PFSK-1 (cell line): ENCODE measurements at regions not wholly inside any gene's neighbourhood (a gene's known extent, or its start where the extent isn't known, plus 50 kb on each side); places are given as distances from the start of the nearest gene placed in this dataset.

Source experiments
- FOXP2 ChIP-seq: optimal IDR thresholded peaks from 2 replicates; pipeline ENCODE3; 2011; ENCODE audit warnings: borderline replicate concordance, control low read depth, inconsistent platforms; ENCODE audit not compliant: insufficient read depth; ENCODE audit errors: extremely low read length, extremely low read depth
- POLR2AphosphoS5 ChIP-seq: IDR thresholded peaks from 2 replicates; pipeline ENCODE4 v1.6.1; 2012; ENCODE audit warnings: low read depth, mild to moderate bottlenecking, control low read depth, low read length, moderate library complexity
- SIN3A ChIP-seq: IDR thresholded peaks from 2 replicates; pipeline ENCODE4 v1.6.1; 2012; ENCODE audit warnings: mild to moderate bottlenecking, low read length, moderate library complexity, borderline replicate concordance; ENCODE audit not compliant: insufficient read depth
- TAF1 ChIP-seq: IDR thresholded peaks from 2 replicates; pipeline ENCODE4 v1.6.1; 2012; ENCODE audit warnings: low read length, control low read depth, borderline replicate concordance; ENCODE audit not compliant: insufficient read depth
- TF ChIP-seq, protein P1 (sequence below), 2 experiments: IDR thresholded peaks; 2 replicates each; pipeline versions ENCODE4 v1.6.1 to v1.8.0; 2011 to 2012; ENCODE audit warnings: low read depth in 2 of 2, low read length in 2 of 2, control low read depth in 1 of 2, inconsistent platforms in 1 of 2, mild to moderate bottlenecking in 1 of 2, moderate library complexity in 1 of 2; ENCODE audit not compliant: insufficient read depth in 1 of 2

DNA sequence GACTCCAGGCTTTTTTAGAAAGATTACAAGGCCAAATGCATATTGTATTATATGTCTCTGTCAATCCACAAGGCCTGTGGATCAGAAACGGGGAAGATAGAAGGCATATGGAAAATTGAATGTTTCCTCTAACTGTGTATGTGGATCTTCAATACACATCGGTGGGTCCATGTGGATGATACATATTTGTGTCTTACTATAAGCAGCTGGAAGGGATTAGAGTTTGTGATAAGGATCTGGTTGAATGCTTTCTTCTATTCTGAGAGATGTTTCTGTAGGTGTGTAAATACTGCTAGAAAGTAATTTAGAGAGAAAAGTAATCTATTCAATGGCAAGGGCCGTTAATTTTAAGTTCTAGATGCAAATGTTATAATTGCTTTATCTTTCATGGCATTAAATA lies 137.8 kb upstream of the AKR1E2 start:
- no peak for TF ChIP-seq TAF1
- TF ChIP-seq, protein P1, sequence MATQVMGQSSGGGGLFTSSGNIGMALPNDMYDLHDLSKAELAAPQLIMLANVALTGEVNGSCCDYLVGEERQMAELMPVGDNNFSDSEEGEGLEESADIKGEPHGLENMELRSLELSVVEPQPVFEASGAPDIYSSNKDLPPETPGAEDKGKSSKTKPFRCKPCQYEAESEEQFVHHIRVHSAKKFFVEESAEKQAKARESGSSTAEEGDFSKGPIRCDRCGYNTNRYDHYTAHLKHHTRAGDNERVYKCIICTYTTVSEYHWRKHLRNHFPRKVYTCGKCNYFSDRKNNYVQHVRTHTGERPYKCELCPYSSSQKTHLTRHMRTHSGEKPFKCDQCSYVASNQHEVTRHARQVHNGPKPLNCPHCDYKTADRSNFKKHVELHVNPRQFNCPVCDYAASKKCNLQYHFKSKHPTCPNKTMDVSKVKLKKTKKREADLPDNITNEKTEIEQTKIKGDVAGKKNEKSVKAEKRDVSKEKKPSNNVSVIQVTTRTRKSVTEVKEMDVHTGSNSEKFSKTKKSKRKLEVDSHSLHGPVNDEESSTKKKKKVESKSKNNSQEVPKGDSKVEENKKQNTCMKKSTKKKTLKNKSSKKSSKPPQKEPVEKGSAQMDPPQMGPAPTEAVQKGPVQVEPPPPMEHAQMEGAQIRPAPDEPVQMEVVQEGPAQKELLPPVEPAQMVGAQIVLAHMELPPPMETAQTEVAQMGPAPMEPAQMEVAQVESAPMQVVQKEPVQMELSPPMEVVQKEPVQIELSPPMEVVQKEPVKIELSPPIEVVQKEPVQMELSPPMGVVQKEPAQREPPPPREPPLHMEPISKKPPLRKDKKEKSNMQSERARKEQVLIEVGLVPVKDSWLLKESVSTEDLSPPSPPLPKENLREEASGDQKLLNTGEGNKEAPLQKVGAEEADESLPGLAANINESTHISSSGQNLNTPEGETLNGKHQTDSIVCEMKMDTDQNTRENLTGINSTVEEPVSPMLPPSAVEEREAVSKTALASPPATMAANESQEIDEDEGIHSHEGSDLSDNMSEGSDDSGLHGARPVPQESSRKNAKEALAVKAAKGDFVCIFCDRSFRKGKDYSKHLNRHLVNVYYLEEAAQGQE (IDR thresholded peaks at IDR 0.05; ENCODE audit: insufficient read depth in 1 of 2, low read depth in 2 of 2, low read length in 2 of 2): no peak
- no peak for TF ChIP-seq SIN3A
- no peak for TF ChIP-seq FOXP2
- no peak for TF ChIP-seq POLR2AphosphoS5

DNA sequence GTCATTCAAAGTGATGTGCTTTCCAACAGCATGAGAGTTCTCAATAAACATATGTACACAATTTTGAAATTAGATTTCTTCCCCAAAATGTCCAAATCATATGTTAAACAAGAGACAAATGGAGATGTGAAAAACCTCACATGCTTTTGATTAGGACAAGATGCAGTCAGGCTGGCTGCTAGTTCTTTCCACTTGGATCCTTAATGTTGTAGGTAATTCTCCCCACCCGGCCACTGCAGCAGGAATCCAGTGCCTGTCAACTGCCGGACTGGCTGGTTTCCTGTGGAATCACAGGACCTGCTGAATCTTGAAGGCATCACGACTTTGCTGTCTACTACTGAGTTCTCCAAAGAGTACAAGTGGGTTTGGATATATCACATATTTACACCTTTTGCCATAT lies 138.6 kb upstream of the AKR1E2 start:
- no peak for TF ChIP-seq TAF1
- TF ChIP-seq POLR2AphosphoS5: no peak
- TF ChIP-seq, protein P1 (IDR thresholded peaks at IDR 0.05; ENCODE audit: insufficient read depth in 1 of 2, low read depth in 2 of 2, low read length in 2 of 2): no peak
- TF ChIP-seq FOXP2: no peak
- TF ChIP-seq SIN3A: no peak

DNA sequence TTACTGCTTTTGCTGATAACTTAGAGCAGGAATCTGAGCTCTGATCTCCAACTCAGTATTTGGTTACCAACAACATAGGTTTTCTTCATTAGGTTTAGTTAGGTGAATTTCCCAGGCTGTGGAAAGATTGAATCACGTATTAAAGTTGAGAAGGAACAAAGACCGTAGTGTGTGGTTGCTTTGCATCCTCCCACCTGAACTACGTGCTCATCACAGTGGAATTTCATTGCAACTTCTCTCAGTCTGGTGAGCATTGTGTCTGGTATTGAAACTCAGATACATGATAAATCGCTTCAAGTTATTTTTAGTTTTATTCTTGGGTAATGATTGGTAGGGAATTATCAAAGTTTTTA lies 139.4 kb upstream of the AKR1E2 start:
- no peak for TF ChIP-seq TAF1
- TF ChIP-seq, protein P1 (IDR thresholded peaks at IDR 0.05; ENCODE audit: insufficient read depth in 1 of 2, low read depth in 2 of 2, low read length in 2 of 2): no peak
- no peak for TF ChIP-seq FOXP2
- TF ChIP-seq POLR2AphosphoS5: no peak
- no peak for TF ChIP-seq SIN3A

DNA sequence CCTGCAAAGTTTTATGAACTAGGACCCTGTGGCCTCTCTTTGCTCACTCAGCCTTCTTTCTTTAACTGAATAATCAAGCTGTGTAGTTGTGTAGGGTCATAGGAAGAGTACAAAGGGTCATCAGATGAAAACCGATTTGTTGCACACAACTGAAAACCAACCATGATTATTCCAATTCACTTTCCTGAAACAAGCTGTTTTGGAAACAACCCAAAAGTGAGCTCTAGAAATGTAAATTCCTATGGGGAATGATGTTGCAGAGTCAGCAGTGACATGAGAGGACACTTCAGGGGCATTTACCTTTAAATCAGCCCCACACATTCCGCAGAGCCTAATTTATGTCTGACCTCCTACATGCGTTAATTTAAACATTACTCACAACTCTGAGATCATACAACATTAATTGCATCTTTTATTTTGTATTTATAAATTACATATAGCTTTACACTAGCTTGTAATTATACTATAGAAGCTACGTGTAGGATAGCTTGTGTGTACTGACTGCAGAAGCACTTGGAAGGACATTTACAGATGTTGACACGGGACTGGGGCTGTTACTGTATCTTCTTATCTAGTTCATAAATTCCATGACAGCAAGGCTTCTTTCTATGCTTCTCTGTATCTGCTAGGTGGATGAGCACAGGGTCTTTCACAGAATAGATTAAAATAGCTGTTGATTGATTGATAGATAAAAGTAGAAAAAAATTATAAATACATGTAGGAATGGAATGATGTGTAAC lies 139.9 kb upstream of the AKR1E2 start:
- no peak for TF ChIP-seq SIN3A
- TF ChIP-seq, protein P1 (IDR thresholded peaks at IDR 0.05; ENCODE audit: insufficient read depth in 1 of 2, low read depth in 2 of 2, low read length in 2 of 2): no peak
- no peak for TF ChIP-seq POLR2AphosphoS5
- no peak for TF ChIP-seq TAF1
- no peak for TF ChIP-seq FOXP2
